ENCODE measurements at regions not wholly inside any gene's neighbourhood (a gene's known extent, or its start where the extent isn't known, plus 50 kb on each side); places are given as distances from the start of the nearest gene placed in this dataset.

DNA sequence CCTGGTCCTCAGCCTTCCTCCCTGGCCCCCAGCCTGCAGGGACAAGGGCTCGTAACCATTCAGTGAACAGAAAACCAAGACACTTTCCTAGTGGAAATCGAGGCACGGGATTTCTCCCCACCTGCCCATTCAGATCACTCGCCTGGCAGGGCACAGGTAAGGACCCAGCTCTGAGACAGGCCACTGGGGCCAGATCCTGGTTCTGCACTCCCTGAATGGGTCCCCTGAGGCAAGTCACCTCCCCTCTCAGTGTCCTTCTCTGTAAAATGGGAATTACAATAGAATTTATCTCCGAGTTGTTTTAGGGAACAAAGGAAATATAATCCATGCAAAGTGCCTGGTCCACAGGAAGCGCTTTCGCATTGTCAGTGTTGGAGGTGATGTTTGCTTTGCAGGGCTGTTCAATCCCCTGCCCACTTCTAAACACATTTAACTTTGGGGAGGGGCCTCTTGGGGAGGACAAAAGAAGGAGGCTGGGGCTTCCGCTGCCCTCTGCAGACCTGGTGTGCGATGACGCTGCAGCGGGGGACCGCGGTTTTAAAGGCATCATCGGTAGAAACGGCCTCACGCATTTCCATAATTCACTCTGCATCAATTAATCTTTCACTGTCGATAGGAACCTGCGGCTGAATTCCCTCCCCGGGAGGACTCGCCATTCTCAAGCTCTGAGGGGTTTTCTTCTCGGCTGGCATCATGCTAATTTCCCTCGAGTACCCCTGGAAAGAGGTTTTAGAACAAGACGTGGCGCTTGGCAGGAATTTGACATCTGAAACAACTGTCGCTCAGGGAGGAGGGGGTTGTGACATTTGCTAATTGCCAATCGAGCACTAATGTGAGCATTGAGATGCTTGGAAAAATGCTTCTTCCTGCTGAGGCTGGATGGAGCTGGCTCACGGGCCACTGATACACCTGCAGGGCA is 70.4 kb upstream of the FGF3 start:
- H3K4me3 ChIP-seq (ENCODE audit: low read depth in 2 of 2, low read length in 2 of 2), result no peak overlapping the region
- POLR2A ChIA-PET, result no interaction called here
- H3K9me3 ChIP-seq (ENCODE audit: control insufficient read depth, insufficient read depth, low read depth, low read length), result no peaks in the 10 kb centered on the region
- intact Hi-C loops (cut with micrococcal nuclease; ENCODE audit: unreplicated experiment), result loop anchor here (5.0 kb wide), 1 partner anchor 202 kb away; no protein-coding TSS in a partner anchor
- TF ChIP-seq CTCF (IDR thresholded peaks at IDR 0.05) (no peak), SIN3A (IDR thresholded peaks at IDR 0.05; ENCODE audit: borderline replicate concordance, insufficient read depth, low read depth, low read length) (no peak), TCF7L2 (IDR thresholded peaks at IDR 0.05; ENCODE audit: low read depth, low read length) (no peak), POLR2AphosphoS5 (IDR thresholded peaks at IDR 0.05; ENCODE audit: low read depth, low read length) (no peak)
- TF ChIP-seq, protein P1, sequence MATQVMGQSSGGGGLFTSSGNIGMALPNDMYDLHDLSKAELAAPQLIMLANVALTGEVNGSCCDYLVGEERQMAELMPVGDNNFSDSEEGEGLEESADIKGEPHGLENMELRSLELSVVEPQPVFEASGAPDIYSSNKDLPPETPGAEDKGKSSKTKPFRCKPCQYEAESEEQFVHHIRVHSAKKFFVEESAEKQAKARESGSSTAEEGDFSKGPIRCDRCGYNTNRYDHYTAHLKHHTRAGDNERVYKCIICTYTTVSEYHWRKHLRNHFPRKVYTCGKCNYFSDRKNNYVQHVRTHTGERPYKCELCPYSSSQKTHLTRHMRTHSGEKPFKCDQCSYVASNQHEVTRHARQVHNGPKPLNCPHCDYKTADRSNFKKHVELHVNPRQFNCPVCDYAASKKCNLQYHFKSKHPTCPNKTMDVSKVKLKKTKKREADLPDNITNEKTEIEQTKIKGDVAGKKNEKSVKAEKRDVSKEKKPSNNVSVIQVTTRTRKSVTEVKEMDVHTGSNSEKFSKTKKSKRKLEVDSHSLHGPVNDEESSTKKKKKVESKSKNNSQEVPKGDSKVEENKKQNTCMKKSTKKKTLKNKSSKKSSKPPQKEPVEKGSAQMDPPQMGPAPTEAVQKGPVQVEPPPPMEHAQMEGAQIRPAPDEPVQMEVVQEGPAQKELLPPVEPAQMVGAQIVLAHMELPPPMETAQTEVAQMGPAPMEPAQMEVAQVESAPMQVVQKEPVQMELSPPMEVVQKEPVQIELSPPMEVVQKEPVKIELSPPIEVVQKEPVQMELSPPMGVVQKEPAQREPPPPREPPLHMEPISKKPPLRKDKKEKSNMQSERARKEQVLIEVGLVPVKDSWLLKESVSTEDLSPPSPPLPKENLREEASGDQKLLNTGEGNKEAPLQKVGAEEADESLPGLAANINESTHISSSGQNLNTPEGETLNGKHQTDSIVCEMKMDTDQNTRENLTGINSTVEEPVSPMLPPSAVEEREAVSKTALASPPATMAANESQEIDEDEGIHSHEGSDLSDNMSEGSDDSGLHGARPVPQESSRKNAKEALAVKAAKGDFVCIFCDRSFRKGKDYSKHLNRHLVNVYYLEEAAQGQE (IDR thresholded peaks at IDR 0.05; ENCODE audit: insufficient read depth in 1 of 2, low read depth in 2 of 2, low read length in 1 of 2), result no peak
- BruUV-seq (replicated peaks), result no TSS peak
- H3K36me3 ChIP-seq (ENCODE audit: control insufficient read depth, insufficient read depth, low read length), result no peaks in the 10 kb centered on the region
- in situ Hi-C loops (cut with HindIII; ENCODE audit: low pct_unique_long_range_greater_than_20kb, low sequenced_read_pairs), result no loop called here
- no peak overlapping the region for H3K27ac ChIP-seq (ENCODE audit: low read length)
- DNase-seq (ENCODE audit: low read depth, low spot score) (no peak), ATAC-seq (no peak)
- H3K27me3 ChIP-seq (ENCODE audit: control insufficient read depth, insufficient read depth, low read length), result peaks cover 6% of the 10 kb centered on the region
- 0 out of 2 replicates have a peak, but pooled peaks cover 8% of the 10 kb centered on the region for H3K4me1 ChIP-seq (ENCODE audit: control insufficient read depth, insufficient read depth, low read length)
- CTCF ChIA-PET, result no interaction called here

- no peak overlapping the region for H3K27ac ChIP-seq (ENCODE audit: low read length)
- no peak overlapping the region for H3K4me3 ChIP-seq (ENCODE audit: low read depth in 2 of 2, low read length in 2 of 2)
- intact Hi-C loops (cut with micrococcal nuclease; ENCODE audit: unreplicated experiment) (loop anchor here (5.0 kb wide), 1 partner anchor 203 kb away; no protein-coding TSS in a partner anchor), in situ Hi-C loops (cut with HindIII; ENCODE audit: low pct_unique_long_range_greater_than_20kb, low sequenced_read_pairs) (no loop called here)
- BruUV-seq (replicated peaks), result no TSS peak
- no peaks in the 10 kb centered on the region for H3K9me3 ChIP-seq (ENCODE audit: control insufficient read depth, insufficient read depth, low read depth, low read length)
- no peak for DNase-seq (ENCODE audit: low read depth, low spot score)
- no peaks in the 10 kb centered on the region for H3K36me3 ChIP-seq (ENCODE audit: control insufficient read depth, insufficient read depth, low read length)
- peaks cover 6% of the 10 kb centered on the region for H3K27me3 ChIP-seq (ENCODE audit: control insufficient read depth, insufficient read depth, low read length)
- ATAC-seq, result no peak
- H3K4me1 ChIP-seq (ENCODE audit: control insufficient read depth, insufficient read depth, low read length), result 0 out of 2 replicates have a peak, but pooled peaks cover 8% of the 10 kb centered on the region
- TF ChIP-seq POLR2AphosphoS5 (IDR thresholded peaks at IDR 0.05; ENCODE audit: low read depth, low read length) (no peak), TCF7L2 (IDR thresholded peaks at IDR 0.05; ENCODE audit: low read depth, low read length) (no peak), CTCF (IDR thresholded peaks at IDR 0.05) (no peak), SIN3A (IDR thresholded peaks at IDR 0.05; ENCODE audit: borderline replicate concordance, insufficient read depth, low read depth, low read length) (no peak)
- TF ChIP-seq, protein P1 (IDR thresholded peaks at IDR 0.05; ENCODE audit: insufficient read depth in 1 of 2, low read depth in 2 of 2, low read length in 1 of 2), result no peak
- ChIA-PET CTCF (interaction anchor here (0.6 kb wide), 1 partner anchor 25 kb away, joined by 3 read pairs; no protein-coding TSS in a partner anchor), POLR2A (interaction anchor here (0.6 kb wide), 1 partner anchor 85 kb away, joined by 3 read pairs; no protein-coding TSS in a partner anchor)
Measured at GRCh38 chr11:69890476-69890875, 71.3 kb upstream of the FGF3 start.

Measured in Panc1 (cell line).